GM20000 (cell line): ENCODE measurements at regions not wholly inside any gene's neighbourhood (a gene's known extent, or its start where the extent isn't known, plus 50 kb on each side); places are given as distances from the start of the nearest gene placed in this dataset.

Experiments used
- DNase-seq: peaks from one replicate; pipeline ENCODE4 v3.0.0; 2012; ENCODE audit warnings: low spot score
- CTCF ChIP-seq: IDR thresholded peaks from 2 replicates; pipeline ENCODE4 v1.5.1; 2012; ENCODE audit warnings: mild to moderate bottlenecking, control low read depth; ENCODE audit errors: extremely low read depth, missing control alignments

DNA sequence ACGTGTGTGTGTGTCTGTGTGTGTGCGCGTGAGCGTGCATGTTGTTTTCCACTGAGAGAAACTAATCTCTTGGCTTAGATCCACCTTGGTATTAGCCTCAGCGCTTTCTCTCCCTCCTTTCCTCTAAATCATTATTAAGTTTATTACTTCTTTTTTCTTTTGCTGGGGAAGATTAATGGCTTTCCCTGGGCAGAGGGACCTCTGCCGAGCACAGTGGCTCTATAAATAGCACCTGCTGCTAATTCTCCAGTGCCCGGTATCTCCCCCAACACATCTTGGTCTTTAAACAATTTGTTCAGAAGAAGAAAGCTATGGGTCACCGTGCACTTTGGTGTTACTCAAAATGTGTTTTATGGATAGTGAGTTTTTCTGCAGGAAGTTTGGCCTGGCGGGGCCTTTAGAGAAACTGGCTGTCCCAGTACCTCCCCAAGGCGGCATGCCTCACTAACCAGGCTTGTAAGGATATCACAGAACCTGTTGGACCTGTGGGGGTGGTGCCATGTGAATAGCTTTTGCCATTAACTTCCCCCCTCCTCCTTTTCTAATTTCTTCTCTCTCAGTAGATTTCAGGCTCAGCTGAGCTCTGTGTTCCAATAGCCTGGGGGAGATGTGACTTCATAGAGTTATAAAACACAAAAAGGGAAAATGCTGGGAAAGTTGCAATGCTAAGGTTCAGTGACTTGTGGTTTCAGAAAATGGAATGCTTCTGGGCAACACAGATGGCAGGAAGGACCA is 70.1 kb upstream of the RAB11FIP2 start:
- TF ChIP-seq CTCF: no peak
- no peak for DNase-seq

DNA sequence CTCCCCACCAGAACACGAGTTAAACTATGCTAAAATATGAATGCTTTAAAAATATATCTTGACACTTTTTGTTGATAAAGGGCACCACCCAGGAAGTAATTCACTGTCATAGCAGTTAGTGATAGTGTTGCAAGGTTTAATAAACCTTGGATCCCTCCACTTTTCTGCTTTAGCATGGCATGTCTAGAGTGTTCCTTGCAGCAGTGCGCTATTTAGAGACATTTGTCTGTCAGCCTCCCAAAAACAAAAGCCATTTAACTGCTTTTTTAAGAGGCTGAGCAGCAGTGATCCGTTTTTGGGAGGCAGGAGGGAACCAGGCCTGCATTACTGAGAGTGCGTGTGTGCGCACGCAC is 69.6 kb upstream of the RAB11FIP2 start:
- no peak for TF ChIP-seq CTCF
- no peak for DNase-seq

DNA sequence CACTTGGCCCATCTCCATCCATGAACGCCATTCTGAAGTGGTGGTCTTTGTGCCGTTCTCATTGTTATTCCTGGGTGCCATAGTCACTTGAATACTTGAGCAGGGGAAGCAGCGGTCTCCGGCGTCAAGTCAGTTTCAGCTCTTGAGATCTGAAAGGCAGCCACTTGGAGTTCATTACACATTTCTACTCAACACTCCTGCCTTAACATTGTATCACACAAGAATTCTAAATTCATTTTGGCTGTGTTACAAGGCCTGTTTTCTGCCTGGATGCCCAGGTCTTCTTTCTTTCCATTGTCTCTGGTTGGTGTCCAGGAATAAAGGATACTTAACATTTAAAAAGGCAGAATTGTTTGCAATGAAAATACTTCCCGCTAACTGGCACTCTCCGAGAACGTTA is 69.0 kb upstream of the RAB11FIP2 start:
- DNase-seq: no peak
- TF ChIP-seq CTCF: no peak

DNA sequence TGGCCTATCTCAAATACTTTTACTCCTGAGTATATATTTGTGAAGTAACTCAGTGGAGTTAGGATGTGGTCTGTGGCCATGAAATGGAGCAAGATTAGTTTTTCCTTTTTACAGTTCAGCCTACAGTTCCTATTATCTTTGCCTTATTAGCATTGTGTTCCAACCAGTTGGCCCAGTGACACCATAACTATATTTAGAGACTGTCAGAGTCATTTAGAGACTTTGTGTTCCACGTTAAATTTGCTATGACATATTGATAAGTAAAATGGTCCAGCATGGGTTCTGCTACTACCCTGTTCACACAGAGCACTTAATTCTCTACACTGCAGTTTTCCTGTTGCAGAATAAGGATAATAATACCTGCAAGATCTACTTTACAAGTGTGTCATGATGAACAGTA is 68.3 kb upstream of the RAB11FIP2 start:
- no peak for TF ChIP-seq CTCF
- no peak for DNase-seq

DNA sequence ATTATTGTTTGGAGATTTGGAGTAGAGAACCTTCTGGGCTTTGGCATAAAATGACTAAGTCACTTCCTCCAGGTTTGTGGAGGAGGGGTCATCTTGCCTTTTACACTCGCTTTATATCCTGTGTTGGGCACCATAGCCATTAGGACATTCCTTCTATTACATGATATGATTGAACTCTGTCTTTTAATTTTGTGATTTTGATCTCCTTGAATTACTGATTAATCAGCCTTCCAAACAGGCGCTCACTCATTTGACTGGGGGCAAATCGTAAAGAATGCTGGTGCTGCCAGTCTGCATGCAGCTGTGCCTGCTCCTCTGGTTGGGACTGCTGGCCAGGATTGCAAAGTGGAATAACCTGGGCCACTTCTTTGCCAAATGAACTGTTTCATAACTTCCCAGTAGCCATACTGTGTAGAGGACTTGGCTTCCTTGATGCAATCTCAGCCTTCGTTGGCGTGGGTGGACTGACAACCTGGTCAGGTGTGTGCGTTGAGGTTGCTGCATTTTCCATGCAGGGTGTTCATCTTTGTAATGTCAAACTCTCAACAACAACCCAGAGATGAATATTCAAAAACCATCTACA is 65.9 kb upstream of the RAB11FIP2 start:
- no peak for TF ChIP-seq CTCF
- DNase-seq: no peak

DNA sequence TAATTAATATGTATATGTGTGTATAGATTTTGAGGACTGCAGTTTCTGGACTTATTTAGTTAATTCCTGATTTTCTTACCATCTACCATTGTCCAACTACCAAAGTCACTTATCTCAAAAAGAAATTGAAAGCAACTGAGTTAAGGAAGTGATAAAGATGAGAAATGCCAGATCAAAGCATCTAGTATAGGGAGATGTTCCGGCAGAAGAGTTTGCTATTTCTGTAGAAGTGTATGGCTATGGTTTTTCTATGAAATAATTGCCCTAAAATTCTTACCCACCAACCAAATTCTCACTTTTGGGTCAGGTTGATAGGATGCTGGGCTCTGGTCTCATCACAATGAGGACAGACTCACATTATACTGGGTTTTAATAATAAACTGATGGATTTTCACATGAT is 64.0 kb upstream of the RAB11FIP2 start:
- TF ChIP-seq CTCF: no peak
- DNase-seq: no peak

GRCh38 chr10:118108194-118109026 is 61.7 kb upstream of the RAB11FIP2 start:
- TF ChIP-seq CTCF: no peak
- DNase-seq: no peak
